H9 (cell line): ENCODE measurements at regions not wholly inside any gene's neighbourhood (a gene's known extent, or its start where the extent isn't known, plus 50 kb on each side); places are given as distances from the start of the nearest gene placed in this dataset.

Experiments
- DNase-seq: peaks from one replicate; pipeline ENCODE4 v3.0.0-alpha.2; 2017
- H2AFZ ChIP-seq: one replicate; pipeline ENCODE4 v1.6.1; 2013; ENCODE audit warnings: mild to moderate bottlenecking, low read length, control low read depth, moderate library complexity
- H2AK5ac ChIP-seq: 2 replicates; pipeline ENCODE4 v1.6.1; 2013; ENCODE audit warnings: low read length, control low read depth, mixed read lengths; ENCODE audit not compliant: insufficient read length
- H2BK120ac ChIP-seq: one replicate; pipeline ENCODE4 v1.6.1; 2013; ENCODE audit warnings: low read depth, mild to moderate bottlenecking, low read length, control low read depth, inconsistent platforms; ENCODE audit not compliant: poor library complexity, severe bottlenecking
- H2BK12ac ChIP-seq: 2 replicates; pipeline ENCODE4 v1.6.1; 2013; ENCODE audit warnings: low read length, control low read depth, mixed read lengths, low read depth; ENCODE audit not compliant: insufficient read length
- H2BK15ac ChIP-seq: 2 replicates; pipeline ENCODE4 v1.6.1; 2013; ENCODE audit warnings: low read depth, low read length, control low read depth
- H2BK20ac ChIP-seq: one replicate; pipeline ENCODE4 v1.6.1; 2013; ENCODE audit warnings: low read depth, mild to moderate bottlenecking, low read length, control low read depth, inconsistent platforms; ENCODE audit not compliant: poor library complexity, severe bottlenecking
- H2BK5ac ChIP-seq: 2 replicates; pipeline ENCODE4 v1.6.1; 2013; ENCODE audit warnings: low read length, control low read depth, mixed read lengths; ENCODE audit not compliant: insufficient read length
- H3K14ac ChIP-seq: 2 replicates; pipeline ENCODE4 v1.6.1; 2013; ENCODE audit warnings: low read length, control low read depth; ENCODE audit not compliant: insufficient read depth
- H3K18ac ChIP-seq: 2 replicates; pipeline ENCODE4 v1.6.1; 2013; ENCODE audit warnings: low read depth, mild to moderate bottlenecking, mixed read lengths, low read length, control low read depth; ENCODE audit not compliant: insufficient read length
- H3K23ac ChIP-seq: 2 replicates; pipeline ENCODE4 v1.6.1; 2013; ENCODE audit warnings: low read length, control low read depth, mixed read lengths, low read depth; ENCODE audit not compliant: insufficient read length
- H3K23me2 ChIP-seq: 2 replicates; pipeline ENCODE4 v1.6.1; 2013; ENCODE audit warnings: low read depth, mild to moderate bottlenecking, mixed read lengths, low read length, control low read depth; ENCODE audit not compliant: insufficient read length, poor library complexity, severe bottlenecking
- H3K27ac ChIP-seq: 2 replicates; pipeline ENCODE4 v1.5.1; 2013; ENCODE audit warnings: low read length, control low read depth, mixed read lengths, low read depth; ENCODE audit not compliant: insufficient read length
- H3K27me3 ChIP-seq: 2 replicates; pipeline ENCODE4 v1.6.1; 2013; ENCODE audit warnings: low read length, control low read depth, inconsistent platforms; ENCODE audit not compliant: insufficient read depth
- H3K4ac ChIP-seq: 2 replicates; pipeline ENCODE4 v1.6.1; 2013; ENCODE audit warnings: low read depth, mild to moderate bottlenecking, control low read depth, inconsistent platforms, low read length, moderate library complexity
- H3K4me1 ChIP-seq: 2 replicates; pipeline ENCODE4 v1.6.1; 2013; ENCODE audit warnings: low read length, control low read depth, inconsistent platforms; ENCODE audit not compliant: insufficient read depth
- H3K4me2 ChIP-seq: 2 replicates; pipeline ENCODE4 v1.6.1; 2013; ENCODE audit warnings: low read length, control low read depth, mixed read lengths; ENCODE audit not compliant: insufficient read length, insufficient read depth
- H3K56ac ChIP-seq: 2 replicates; pipeline ENCODE4 v1.6.1; 2013; ENCODE audit warnings: low read depth, mild to moderate bottlenecking, mixed read lengths, low read length, control low read depth; ENCODE audit not compliant: insufficient read length
- H3K79me1 ChIP-seq: 2 replicates; pipeline ENCODE4 v1.6.1; 2013; ENCODE audit warnings: low read depth, mild to moderate bottlenecking, moderate library complexity, low read length, control low read depth, inconsistent platforms; ENCODE audit not compliant: insufficient read depth, poor library complexity, severe bottlenecking
- H3K79me2 ChIP-seq: 2 replicates; pipeline ENCODE4 v1.6.1; 2013; ENCODE audit warnings: low read length, control low read depth, inconsistent platforms; ENCODE audit not compliant: insufficient read depth
- H3K9ac ChIP-seq: 2 replicates; pipeline ENCODE4 v1.6.1; 2013; ENCODE audit warnings: low read length, control low read depth, mixed read lengths; ENCODE audit not compliant: insufficient read length; ENCODE audit errors: extremely low read depth
- H3K9me3 ChIP-seq: one replicate; pipeline ENCODE4 v1.6.1; 2013; ENCODE audit warnings: low read depth, low read length, inconsistent platforms; ENCODE audit not compliant: control insufficient read depth
- H3T11ph ChIP-seq: one replicate; pipeline ENCODE4 v1.6.1; 2013; ENCODE audit warnings: mild to moderate bottlenecking, low read length, control low read depth, inconsistent platforms
- H4K20me1 ChIP-seq: one replicate; pipeline ENCODE4 v1.6.1; 2013; ENCODE audit not compliant: control insufficient read depth, insufficient read length, insufficient read depth
- H4K5ac ChIP-seq: 2 replicates; pipeline ENCODE4 v1.6.1; 2013; ENCODE audit warnings: low read depth, mild to moderate bottlenecking, mixed read lengths, low read length, control low read depth; ENCODE audit not compliant: insufficient read length
- H4K8ac ChIP-seq: replicated peaks from 2 replicates; pipeline ENCODE4 v1.6.1; 2013; ENCODE audit warnings: low read length, control low read depth, mixed read lengths, low read depth; ENCODE audit not compliant: insufficient read length
- H4K91ac ChIP-seq: 2 replicates; pipeline ENCODE4 v1.6.1; 2013; ENCODE audit warnings: low read depth, mild to moderate bottlenecking, moderate library complexity, mixed read lengths, low read length, control low read depth; ENCODE audit not compliant: insufficient read length
- H3K27ac Mint-ChIP-seq, 3 experiments: 2 replicates in 2 of 3; 3 replicates in 1 of 3; pipeline ENCODE4 v1.8.0; 2020 to 2021; ENCODE audit warnings: mixed read lengths in 3 of 3, mild to moderate bottlenecking in 1 of 3, moderate library complexity in 1 of 3
- H3K27me3 Mint-ChIP-seq: 2 replicates; pipeline ENCODE4 v1.8.0; 2021; ENCODE audit warnings: low read depth, mild to moderate bottlenecking, moderate library complexity, mixed read lengths
- H3K36me3 Mint-ChIP-seq, 3 experiments: 2 replicates in 2 of 3; 3 replicates in 1 of 3; pipeline ENCODE4 v1.8.0; 2020 to 2021; ENCODE audit warnings: low read depth in 3 of 3, mixed read lengths in 3 of 3; ENCODE audit not compliant: insufficient read depth in 1 of 3
- H3K4me1 Mint-ChIP-seq, 2 experiments: 2 replicates each; pipeline ENCODE4 v1.8.0; 2020; ENCODE audit warnings: mixed read lengths in 2 of 2
- H3K4me3 Mint-ChIP-seq, 2 experiments: 2 replicates in 1 of 2; 3 replicates in 1 of 2; pipeline ENCODE4 v1.8.0; 2020 to 2021; ENCODE audit warnings: mild to moderate bottlenecking in 2 of 2, mixed read lengths in 2 of 2, moderate library complexity in 1 of 2
- H3K9me3 Mint-ChIP-seq, 2 experiments: 2 replicates in 1 of 2; 3 replicates in 1 of 2; pipeline ENCODE4 v1.8.0; 2020; ENCODE audit warnings: mild to moderate bottlenecking in 2 of 2, mixed read lengths in 2 of 2, moderate library complexity in 1 of 2
- CTCF ChIP-seq: fragments of 200-600 bp; sonication (generic); conservative IDR thresholded peaks from 3 replicates; pipeline ENCODE4 v1.8.0; 2021; ENCODE audit warnings: antibody characterized with exemption, mild to moderate bottlenecking
- WGBS: extraction: QIAGEN DNeasy Blood & Tissue Kit; methylation state at CpG from one replicate; pipeline ENCODE4 v1.1.7; 2013; ENCODE audit warnings: missing lambda C conversion rate, low lambda C conversion rate, mixed read lengths; ENCODE audit not compliant: insufficient read length; ENCODE audit errors: extremely low coverage; 5-methylcytosine and 5-hydroxymethylcytosine counted together

GRCh38 chr3:8200996-8201395 lies 300.6 kb upstream of the LMCD1 start:
- H3K4me3 Mint-ChIP-seq = no peak overlapping the region
- H3K4me1 Mint-ChIP-seq = no peaks in the 10 kb centered on the region
- H3K27me3 Mint-ChIP-seq = no peaks in the 10 kb centered on the region

More at GRCh38 chr3:8200996-8201395, 300.6 kb upstream of the LMCD1 start:
- Histone ChIP-seq H3K4me2 (no peak overlapping the region), H3K14ac (no peak overlapping the region), H4K20me1 (no peaks in the 10 kb centered on the region), H3K79me2 (no peaks in the 10 kb centered on the region), H3K4ac (no peak overlapping the region), H2AK5ac (no peak overlapping the region), H3K23me2 (no peaks in the 10 kb centered on the region), H2BK5ac (no peak overlapping the region), H2AFZ (no peak overlapping the region), H3K27me3 (no peaks in the 10 kb centered on the region), H2BK12ac (no peak overlapping the region), H2BK120ac (no peak overlapping the region), H3K56ac (no peak overlapping the region), H4K5ac (no peak overlapping the region), H3K4me1 (no peaks in the 10 kb centered on the region), H4K8ac (no peak overlapping the region), H3K9ac (no peak overlapping the region), H3K9me3 (no peaks in the 10 kb centered on the region), H3T11ph (no peak overlapping the region), H3K27ac (no peak overlapping the region), H3K79me1 (no peaks in the 10 kb centered on the region), H3K23ac (no peak overlapping the region), H2BK15ac (no peak overlapping the region), H2BK20ac (no peak overlapping the region), H4K91ac (no peak overlapping the region), H3K18ac (no peak overlapping the region)
- no peak for TF ChIP-seq CTCF
- H3K9me3 Mint-ChIP-seq = no peaks in the 10 kb centered on the region
- WGBS = no CpG with 5 or more reads among the region's 3 CpGs
- peak overlapping the region in 1 of 3 experiments; percentile 41; a peak in 1 of 7 replicates for H3K27ac Mint-ChIP-seq
- DNase-seq = no peak
- H3K36me3 Mint-ChIP-seq = no peaks in the 10 kb centered on the region
